ENCODE measurements at regions not wholly inside any gene's neighbourhood (a gene's known extent, or its start where the extent isn't known, plus 50 kb on each side); places are given as distances from the start of the nearest gene placed in this dataset.
"Not testable (repeated sequence)": the region's sequence is repeated elsewhere in the genome, so short reads cannot be mapped to it uniquely, and the experiment has no call there.

GRCh38 chr6:90463359-90463758 lies 123.5 kb downstream of the MAP3K7 start:
- FAIRE-seq: no peak

DNA sequence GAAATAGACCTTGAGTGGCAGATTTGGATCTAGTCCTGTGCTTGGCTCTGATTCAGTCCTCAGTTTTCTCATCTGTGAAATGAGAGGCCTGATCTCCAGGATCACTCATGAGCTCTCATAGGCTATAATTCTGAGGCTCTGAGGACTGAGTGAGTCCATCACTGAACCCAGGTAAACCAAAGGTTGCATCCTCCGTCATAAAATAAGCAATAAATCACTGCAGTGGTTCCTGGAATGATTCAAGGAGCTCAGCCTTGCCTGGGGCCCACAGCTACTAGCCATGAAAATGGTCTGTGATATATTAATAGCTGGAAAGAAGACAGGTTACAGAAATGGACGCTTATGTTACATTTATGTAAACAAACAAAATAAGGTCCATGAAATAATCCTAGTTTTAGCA lies 124.8 kb downstream of the MAP3K7 start:
- FAIRE-seq: no peak

DNA sequence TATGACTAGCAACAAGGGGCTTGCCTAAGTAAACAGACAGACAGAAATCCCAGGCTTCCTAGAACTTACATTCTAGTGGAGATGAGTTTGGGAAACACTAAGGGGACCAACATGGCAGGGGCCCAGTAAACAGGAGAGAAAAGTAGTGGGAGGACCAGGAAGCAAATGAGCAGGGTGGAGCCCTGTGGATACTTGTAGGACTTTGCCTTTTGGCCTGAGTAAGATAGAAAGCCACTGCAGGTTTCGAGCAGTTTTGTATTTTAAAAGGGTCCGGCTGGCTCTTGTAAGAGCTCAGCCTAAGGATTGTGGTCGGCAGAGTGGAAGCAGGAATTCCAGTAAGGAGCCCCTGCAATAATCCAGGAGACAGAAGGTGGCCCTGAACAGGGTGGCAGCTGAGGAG lies 125.5 kb downstream of the MAP3K7 start:
- no peak for FAIRE-seq

DNA sequence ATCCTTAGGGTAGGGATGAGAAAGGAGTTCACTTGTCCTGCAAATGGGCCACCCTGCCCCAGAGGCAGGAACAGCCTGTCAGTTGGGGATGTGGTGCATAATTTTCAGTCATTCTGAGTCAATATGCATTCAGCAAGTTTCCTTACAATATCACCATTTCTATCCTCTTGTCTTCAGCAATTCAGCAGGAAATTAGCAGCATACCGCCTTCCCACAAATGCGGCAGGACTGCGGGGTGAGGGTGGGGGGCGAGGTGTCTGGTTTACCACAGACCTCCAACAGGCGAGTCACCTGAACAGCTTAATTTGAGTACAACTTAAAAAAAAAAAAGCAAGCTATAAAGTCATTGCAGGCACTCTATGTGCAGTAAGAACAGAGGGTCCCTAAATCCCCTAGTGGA lies 126.8 kb downstream of the MAP3K7 start:
- FAIRE-seq: no peak

DNA sequence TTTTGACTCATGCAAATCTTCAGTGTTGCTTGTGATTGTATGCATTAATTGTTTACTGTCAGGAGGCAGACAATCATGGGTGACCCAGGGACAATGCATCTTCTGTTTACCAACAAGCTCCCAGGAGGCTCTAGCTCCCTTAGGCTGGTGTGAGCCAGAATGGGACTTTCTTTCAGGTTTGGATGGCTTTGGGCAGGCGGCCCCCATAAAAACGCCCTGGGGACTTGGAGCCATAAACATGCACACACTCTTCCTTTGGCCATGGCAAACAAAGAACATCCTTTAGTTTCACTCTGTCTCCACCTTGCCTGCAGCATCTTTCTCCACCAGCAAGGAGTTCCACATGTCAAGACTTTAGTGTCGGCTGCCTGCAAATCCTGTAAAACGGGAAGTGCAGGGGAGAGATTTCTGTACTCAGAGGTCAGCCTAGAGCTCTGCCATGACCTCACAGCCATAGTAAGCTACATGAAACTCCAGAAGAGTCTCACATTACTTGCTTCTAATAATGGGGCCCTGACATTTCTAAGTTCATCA lies 127.6 kb downstream of the MAP3K7 start:
- FAIRE-seq: no peak

GRCh38 chr6:90458353-90459224 lies 128.3 kb downstream of the MAP3K7 start:
- FAIRE-seq: no peak

- FAIRE-seq: no peak
These were observed 129.0 kb downstream of the MAP3K7 start for GRCh38 chr6:90457867-90458259.

DNA sequence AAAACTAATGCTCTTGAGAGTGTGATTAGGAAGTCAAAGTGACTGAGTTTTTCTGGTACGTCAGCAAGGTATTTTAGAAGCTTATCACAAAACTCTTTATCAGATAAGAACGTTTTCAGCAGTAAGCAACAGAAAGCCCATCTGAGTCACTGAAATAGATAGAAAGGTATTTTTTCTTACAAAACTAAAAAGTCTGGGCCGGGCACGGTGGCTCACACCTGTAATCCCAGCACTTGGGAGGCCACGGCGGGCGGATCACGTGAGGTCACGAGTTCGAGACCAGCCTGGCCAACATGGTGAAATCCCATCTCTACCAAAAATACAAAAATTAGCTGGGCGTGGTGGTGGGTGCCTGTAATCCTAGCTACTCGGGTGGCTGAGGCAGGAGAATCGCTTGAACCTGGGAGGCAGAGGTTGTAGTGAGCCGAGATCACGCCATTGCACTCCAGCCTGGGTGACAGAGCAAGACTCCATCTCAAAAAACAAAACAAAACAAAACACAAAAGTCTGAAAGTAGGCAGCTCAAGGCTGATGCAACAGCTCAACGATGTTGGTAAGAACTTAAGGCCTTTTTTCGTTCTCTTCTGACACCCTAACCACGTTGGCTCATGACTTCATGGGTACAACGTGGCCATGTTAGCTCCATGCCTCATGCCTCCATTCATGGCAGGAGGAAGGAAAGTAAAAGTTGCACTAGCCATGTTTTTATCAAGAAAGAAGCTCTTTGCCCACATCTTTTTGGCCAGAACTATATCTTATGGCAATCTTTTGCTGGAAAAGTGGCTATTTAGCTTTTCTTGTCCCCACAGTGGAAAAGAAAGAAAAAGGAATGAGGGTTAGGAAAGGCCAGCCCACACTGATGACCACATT lies 129.6 kb downstream of the MAP3K7 start:
- FAIRE-seq: not testable (repeated sequence)

DNA sequence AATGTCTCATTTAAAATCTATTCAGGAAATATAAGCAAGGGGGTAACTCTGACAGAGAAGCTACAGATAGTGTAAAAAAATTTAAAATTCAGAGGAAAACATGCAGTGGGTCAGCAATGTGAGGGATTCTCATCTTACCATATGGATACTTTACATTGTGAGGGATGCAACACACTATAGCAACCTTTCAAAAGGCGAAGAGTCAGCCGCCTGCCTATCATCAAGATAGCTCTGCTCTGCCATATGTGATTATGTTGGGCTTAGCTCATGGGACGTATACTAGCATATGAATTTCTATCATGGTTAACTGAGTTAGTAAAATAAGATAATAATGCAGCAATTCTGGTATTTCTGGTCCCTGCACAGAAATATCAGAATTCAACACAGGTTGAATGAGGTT lies 130.9 kb downstream of the MAP3K7 start:
- FAIRE-seq: no peak

DNA sequence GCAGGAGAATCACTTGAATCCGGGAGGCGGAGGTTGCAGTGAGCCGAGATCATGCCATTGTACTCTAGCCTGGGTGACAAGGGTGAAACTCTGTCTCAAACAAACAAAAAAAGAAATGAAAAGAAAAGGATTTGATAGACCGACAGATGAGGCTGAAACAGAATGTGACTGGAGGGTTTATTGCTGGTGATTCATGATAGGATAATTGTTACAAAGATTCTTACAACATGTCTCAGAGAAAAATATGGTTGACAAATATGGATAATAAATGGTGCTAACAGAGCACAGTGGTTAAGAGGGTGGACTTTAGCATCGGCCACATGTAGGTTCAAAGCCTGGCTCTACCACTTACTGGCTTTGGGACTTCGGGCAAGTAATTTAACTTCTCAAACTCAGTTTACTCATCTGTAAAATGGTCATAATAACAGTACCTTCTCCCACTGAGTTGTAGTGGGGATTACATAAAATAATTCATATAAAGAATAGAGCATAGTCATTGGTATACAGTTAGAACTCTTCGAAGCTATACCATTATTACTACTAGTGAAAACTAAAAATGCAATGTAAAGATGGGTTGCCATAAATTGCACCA lies 131.9 kb downstream of the MAP3K7 start:
- FAIRE-seq: no peak

DNA sequence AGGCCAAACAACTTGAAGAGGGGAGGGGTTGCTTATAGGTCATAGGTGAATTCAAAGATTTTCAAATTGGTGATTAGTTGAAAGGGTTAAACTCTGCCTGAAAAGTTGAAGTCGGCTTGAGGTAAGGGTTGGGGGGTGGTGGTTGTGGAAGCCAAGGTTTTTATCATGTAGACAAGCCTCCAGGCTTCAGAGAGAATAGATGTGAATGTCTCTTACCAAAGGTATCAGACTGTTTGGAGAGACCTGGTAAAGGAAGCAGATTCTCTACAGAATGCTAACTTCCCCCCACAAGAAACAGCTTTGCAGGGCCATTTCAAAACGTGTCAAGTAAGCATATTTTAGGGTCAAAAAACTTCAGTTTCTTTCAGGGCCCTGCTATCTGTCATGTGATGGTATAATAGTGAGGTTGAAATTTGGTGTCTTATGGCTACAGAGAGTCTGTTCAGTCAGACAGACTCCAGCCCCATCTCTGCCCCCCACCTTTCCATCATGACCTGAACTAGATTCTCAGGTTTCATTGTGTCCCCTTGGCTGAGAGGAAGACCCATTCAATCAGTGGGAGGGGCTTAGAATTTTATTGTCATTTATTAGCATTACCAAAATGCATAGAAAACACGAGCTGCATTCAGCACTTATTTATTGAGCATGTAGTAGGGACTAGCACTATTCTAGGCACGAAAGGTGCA lies 136.5 kb downstream of the MAP3K7 start:
- FAIRE-seq: no peak

GRCh38 chr6:90449311-90449710 lies 137.6 kb downstream of the MAP3K7 start:
- no peak for FAIRE-seq

GRCh38 chr6:90448836-90449235 lies 138.0 kb downstream of the MAP3K7 start:
- FAIRE-seq: no peak

DNA sequence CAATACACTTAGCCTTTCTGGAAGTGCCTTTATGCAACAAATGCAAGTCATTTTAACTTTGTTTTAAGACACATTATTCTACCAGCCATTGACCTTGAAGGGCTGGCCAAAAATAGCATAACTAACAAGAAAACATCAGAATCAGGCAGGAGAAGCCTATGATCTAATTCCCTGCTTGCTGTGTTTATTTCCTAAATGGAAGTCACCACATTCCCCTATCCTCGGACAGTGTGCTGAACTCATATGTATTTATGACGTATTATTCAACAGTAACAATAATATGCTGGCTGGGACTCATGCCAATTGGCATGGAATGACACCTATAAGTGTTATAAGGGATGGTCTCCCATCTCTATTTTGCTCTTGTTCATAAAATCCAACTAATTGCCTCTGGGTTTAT lies 140.7 kb downstream of the MAP3K7 start:
- FAIRE-seq: no peak

- FAIRE-seq: no peak
These were observed 141.3 kb downstream of the MAP3K7 start for GRCh38 chr6:90445533-90446108.

DNA sequence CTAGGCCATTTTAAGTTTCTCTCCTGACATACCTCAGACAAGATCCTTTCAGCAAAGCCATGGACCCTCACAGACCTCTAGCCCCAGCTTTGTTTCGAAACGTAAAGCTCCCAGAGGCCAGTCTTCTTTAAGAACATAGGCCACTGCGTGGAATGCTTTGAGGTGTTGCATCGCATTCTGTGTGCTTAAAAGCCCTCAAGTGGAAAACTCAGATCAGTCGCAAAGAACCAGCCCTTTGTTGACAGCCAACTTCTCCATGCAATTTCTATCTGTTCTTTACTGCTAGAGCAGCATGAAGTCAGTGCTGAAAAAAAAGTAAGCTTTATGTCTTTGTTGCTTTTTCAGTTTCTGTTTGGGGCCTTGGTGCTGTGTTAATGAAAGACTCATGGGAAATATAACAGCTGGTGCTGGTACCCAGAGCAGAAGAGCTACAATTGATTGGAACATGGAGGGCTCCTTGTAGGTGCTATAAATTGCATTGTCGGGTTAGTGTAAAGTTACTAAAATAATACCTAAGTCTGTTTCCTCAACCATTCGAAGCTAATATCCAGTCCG lies 142.6 kb downstream of the MAP3K7 start:
- FAIRE-seq: no peak

DNA sequence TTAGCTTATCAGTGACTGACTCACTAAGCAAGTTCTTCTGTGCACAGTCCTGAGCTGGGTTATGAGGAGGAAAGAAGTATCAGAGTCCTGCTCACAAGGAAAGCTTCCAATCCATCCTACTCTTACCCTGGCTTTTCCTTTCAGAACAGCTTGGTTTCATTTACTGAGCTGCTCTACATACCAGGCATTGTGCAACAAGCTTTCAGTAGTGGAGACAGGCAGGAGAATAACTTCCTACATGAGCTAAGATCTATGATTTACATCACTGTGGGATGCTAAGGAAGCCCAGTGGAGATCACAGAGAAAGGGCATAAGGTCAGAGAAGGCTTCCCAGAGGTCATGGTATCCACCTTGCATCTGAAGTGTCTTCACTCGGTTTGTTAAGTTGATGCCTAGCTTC lies 144.5 kb downstream of the MAP3K7 start:
- FAIRE-seq: no peak

GRCh38 chr6:90440586-90441283 lies 144.1 kb upstream of the BACH2 start:
- no peak for FAIRE-seq

- FAIRE-seq: no peak
These were observed 142.9 kb upstream of the BACH2 start for GRCh38 chr6:90439586-90439985.

- no peak for FAIRE-seq
These were observed 139.8 kb upstream of the BACH2 start for GRCh38 chr6:90436403-90436802.

- no peak for FAIRE-seq
These were observed 138.7 kb upstream of the BACH2 start for GRCh38 chr6:90435207-90435899.

All from A204.1 (cell line).